Stomach (tissue), 8 donors: ENCODE measurements at regions not wholly inside any gene's neighbourhood (a gene's known extent, or its start where the extent isn't known, plus 50 kb on each side); places are given as distances from the start of the nearest gene placed in this dataset.

Experiments used
- DNase-seq, 2 donors: peaks; one replicate each; pipeline versions ENCODE4 v3.0.0 to v3.0.0-alpha.2; 2013 to 2019
- H3K27ac ChIP-seq, 5 donors: fragments of 200-600 bp in 4 of 5; sonication (generic) in 4 of 5; one replicate each; pipeline ENCODE4 v1.5.1; 2013 to 2019; ENCODE audit warnings: mild to moderate bottlenecking in 1 of 5, moderate library complexity in 1 of 5
- H3K27me3 ChIP-seq, 3 donors: fragments of 200-600 bp; sonication (generic); one replicate each; pipeline ENCODE4 v1.5.1; 2017 to 2019; ENCODE audit warnings: mixed run types in 1 of 3
- H3K36me3 ChIP-seq, 4 donors: fragments of 200-600 bp; sonication (generic); 1 replicate in 3 of 4; 2 replicates in 1 of 4; pipeline ENCODE4 v1.5.1; 2016 to 2019
- H3K4me1 ChIP-seq, 4 donors: fragments of 200-600 bp; sonication (generic); one replicate each; pipeline ENCODE4 v1.5.1; 2016 to 2019
- H3K4me3 ChIP-seq, 4 donors: fragments of 200-600 bp; sonication (generic) in 3 of 4; one replicate each; pipeline ENCODE4 v1.5.1; 2016 to 2019; ENCODE audit warnings: mild to moderate bottlenecking in 1 of 4
- H3K9me3 ChIP-seq, 4 donors: fragments of 200-600 bp; sonication (generic); one replicate each; pipeline ENCODE4 v1.5.1; 2016 to 2019
- CTCF ChIP-seq, 7 experiments: fragments of 450-650 bp in 4 of 7; fragments of 200-600 bp in 3 of 7; sonication (generic) in 3 of 7; IDR thresholded peaks; one replicate each; pipeline ENCODE4 v1.5.1; 2016 to 2019; ENCODE audit warnings: antibody characterized with exemption in 7 of 7, control low read depth in 2 of 7, mild to moderate bottlenecking in 1 of 7
- EP300 ChIP-seq: sonication (generic); formaldehyde crosslinking; IDR thresholded peaks from one replicate; pipeline ENCODE4 v1.6.1; 2017; ENCODE audit warnings: antibody characterized with exemption
- POLR2A ChIP-seq, 4 donors: fragments of 450-650 bp; IDR thresholded peaks; one replicate each; pipeline ENCODE4 v1.6.1; 2016; ENCODE audit warnings: antibody characterized with exemption in 4 of 4, control low read depth in 2 of 4, mild to moderate bottlenecking in 1 of 4, moderate library complexity in 1 of 4
- POLR2AphosphoS5 ChIP-seq, 3 donors: sonication (generic); formaldehyde crosslinking; IDR thresholded peaks; one replicate each; pipeline ENCODE4 v1.6.1; 2016; ENCODE audit warnings: antibody characterized with exemption in 3 of 3
- WGBS, 5 donors: extraction: QIAGEN DNeasy Blood & Tissue Kit in 3 of 5; methylation state at CpG; one replicate each; pipeline versions ENCODE4 v1.1.5 to v1.1.7; 2013 to 2018; 5-methylcytosine and 5-hydroxymethylcytosine counted together
- intact Hi-C: fragments of 100-400 bp; cut with DNase I; formaldehyde crosslinking; loops from one replicate; pipeline ENCODE4 v1.15.1; 2023; ENCODE audit warnings: low total_unique reads
- donor health status: healthy with polysubstance abuse.
- donor health status: Bipolar disorder and iron deficiency.
- donor health status: healthy.

GRCh38 chr1:224496826-224497225 is 62.2 kb upstream of the WDR26 start:
- Histone ChIP-seq H3K9me3 (no peaks in the 10 kb centered on the region), H3K27ac (peak overlapping the region in 1 of 5 donors; percentile 83), H3K4me3 (no peak overlapping the region), H3K27me3 (no peaks in the 10 kb centered on the region), H3K36me3 (no peaks in the 10 kb centered on the region), H3K4me1 (peaks cover 18 to 27% (median 22%) of the 10 kb centered on the region in 4 donors)
- TF ChIP-seq CTCF (IDR thresholded peaks at IDR 0.05) (no peak), POLR2AphosphoS5 (IDR thresholded peaks at IDR 0.05) (no peak), EP300 (no peak), POLR2A (IDR thresholded peaks at IDR 0.05) (no peak)
- intact Hi-C loops: no loop called here
- DNase-seq: no peak
- 93 to 100% (median 95%) methylated on average over 1 of the region's 1 CpG for WGBS, 5 donors

- TF ChIP-seq POLR2AphosphoS5 (IDR thresholded peaks at IDR 0.05) (peak in 1 of 3 donors; percentile 5), CTCF (IDR thresholded peaks at IDR 0.05) (no peak), EP300 (no peak), POLR2A (IDR thresholded peaks at IDR 0.05) (no peak)
- H3K27me3 ChIP-seq: no peaks in the 10 kb centered on the region
- peak overlapping the region; percentile 1 to 83 (median 71) for H3K27ac ChIP-seq
- H3K9me3 ChIP-seq: no peaks in the 10 kb centered on the region
- intact Hi-C loops: no loop called here
- WGBS, 5 donors: 30 to 47% (median 42%) methylated on average over 3 of the region's 3 CpGs
- DNase-seq: peak; percentile 36 to 69
- peaks cover 30 to 38% (median 33%) of the 10 kb centered on the region in 4 donors for H3K4me1 ChIP-seq
- no peak overlapping the region for H3K4me3 ChIP-seq
- H3K36me3 ChIP-seq: no peaks in the 10 kb centered on the region
Measured at GRCh38 chr1:224497714-224498573, 63.3 kb upstream of the WDR26 start.

- no peaks in the 10 kb centered on the region for H3K36me3 ChIP-seq
- intact Hi-C loops: no loop called here
- peak in 1 of 2 donors; percentile 71 for DNase-seq
- TF ChIP-seq EP300 (no peak), POLR2A (IDR thresholded peaks at IDR 0.05) (no peak), POLR2AphosphoS5 (IDR thresholded peaks at IDR 0.05) (no peak), CTCF (IDR thresholded peaks at IDR 0.05) (no peak)
- no peak overlapping the region for H3K4me3 ChIP-seq
- no peaks in the 10 kb centered on the region for H3K27me3 ChIP-seq
- no peaks in the 10 kb centered on the region for H3K9me3 ChIP-seq
- peaks cover 37 to 45% (median 38%) of the 10 kb centered on the region in 4 donors for H3K4me1 ChIP-seq
- H3K27ac ChIP-seq: peak overlapping the region; percentile 44 to 83 (median 71)
- WGBS, 5 donors: 50 to 62% (median 52%) methylated on average over 12 of the region's 12 CpGs
Measured at GRCh38 chr1:224498574-224499170, 64.1 kb upstream of the WDR26 start.

GRCh38 chr1:224499204-224499603 is 64.6 kb upstream of the WDR26 start:
- no peak overlapping the region for H3K4me3 ChIP-seq
- WGBS, 5 donors: 56 to 69% (median 59%) methylated on average over 2 of the region's 2 CpGs
- no peak for TF ChIP-seq POLR2A (IDR thresholded peaks at IDR 0.05)
- no peak for TF ChIP-seq CTCF (IDR thresholded peaks at IDR 0.05)
- TF ChIP-seq POLR2AphosphoS5 (IDR thresholded peaks at IDR 0.05): no peak
- TF ChIP-seq EP300: no peak
- H3K9me3 ChIP-seq: no peaks in the 10 kb centered on the region
- intact Hi-C loops: no loop called here
- peak overlapping the region in 4 of 5 donors; percentile 66 to 83 (median 76) for H3K27ac ChIP-seq
- peaks cover 42 to 51% (median 43%) of the 10 kb centered on the region in 4 donors for H3K4me1 ChIP-seq
- DNase-seq: no peak
- no peaks in the 10 kb centered on the region for H3K36me3 ChIP-seq
- no peaks in the 10 kb centered on the region for H3K27me3 ChIP-seq
